KMS-11 (cell line): ENCODE measurements at regions not wholly inside any gene's neighbourhood (a gene's known extent, or its start where the extent isn't known, plus 50 kb on each side); places are given as distances from the start of the nearest gene placed in this dataset.

ENCODE experiments used
- H2AFZ ChIP-seq: fragments of 200-600 bp; sonication (generic); 2 replicates; pipeline ENCODE4 v1.6.1; 2016; ENCODE audit warnings: antibody characterized with exemption, mixed run types, low read depth
- H3K27ac ChIP-seq: fragments of 200-600 bp; sonication (generic); 2 replicates; pipeline ENCODE4 v1.6.1; 2016; ENCODE audit warnings: mild to moderate bottlenecking, mixed run types
- H3K27me3 ChIP-seq: fragments of 200-600 bp; sonication (generic); 2 replicates; pipeline ENCODE4 v1.6.1; 2017; ENCODE audit warnings: mild to moderate bottlenecking, low read depth, mixed run types, moderate library complexity; ENCODE audit not compliant: insufficient read depth
- H3K36me3 ChIP-seq: fragments of 200-600 bp; sonication (generic); 2 replicates; pipeline ENCODE4 v1.6.1; 2017; ENCODE audit warnings: mild to moderate bottlenecking, mixed run types; ENCODE audit not compliant: insufficient read depth
- H3K4me1 ChIP-seq: fragments of 200-600 bp; sonication (generic); 2 replicates; pipeline ENCODE4 v1.6.1; 2016; ENCODE audit warnings: mild to moderate bottlenecking, low read depth, mixed run types; ENCODE audit not compliant: poor library complexity, severe bottlenecking
- H3K4me2 ChIP-seq: fragments of 200-600 bp; sonication (generic); 2 replicates; pipeline ENCODE4 v1.7.0; 2016; ENCODE audit warnings: mild to moderate bottlenecking, mixed run types
- H3K4me3 ChIP-seq: fragments of 200-600 bp; sonication (generic); IDR thresholded peaks from 2 replicates; pipeline ENCODE4 v1.6.1; 2017; ENCODE audit warnings: low read depth, low read length, mixed read lengths; ENCODE audit not compliant: insufficient read depth
- H3K79me2 ChIP-seq: fragments of 200-600 bp; sonication (generic); 2 replicates; pipeline ENCODE4 v1.6.1; 2016; ENCODE audit warnings: low read depth, mixed run types; ENCODE audit not compliant: insufficient read depth
- H3K9ac ChIP-seq: fragments of 200-600 bp; sonication (generic); 2 replicates; pipeline ENCODE4 v1.6.1; 2016; ENCODE audit warnings: mild to moderate bottlenecking, mixed run types
- H4K20me1 ChIP-seq: fragments of 200-600 bp; sonication (generic); 2 replicates; pipeline ENCODE4 v1.6.1; 2016; ENCODE audit warnings: mild to moderate bottlenecking, mixed run types; ENCODE audit not compliant: insufficient read depth
- CTCF ChIP-seq: fragments of 200-600 bp; sonication (generic); conservative IDR thresholded peaks from 2 replicates; pipeline ENCODE4 v1.6.1; 2017; ENCODE audit warnings: low read depth, mild to moderate bottlenecking, antibody characterized with exemption, low read length, moderate library complexity, mixed read lengths

GRCh38 chr2:16138811-16139662 lies 198.7 kb downstream of the MYCN start:
- Histone ChIP-seq H3K4me2 (no peak overlapping the region), H3K4me1 (peaks cover 6% of the 10 kb centered on the region), H3K9ac (no peak overlapping the region), H3K4me3 (no peak overlapping the region), H3K36me3 (no peaks in the 10 kb centered on the region), H3K79me2 (no peaks in the 10 kb centered on the region), H2AFZ (no peak overlapping the region), H3K27me3 (no peaks in the 10 kb centered on the region), H3K27ac (no peak overlapping the region), H4K20me1 (no peaks in the 10 kb centered on the region)
- TF ChIP-seq CTCF, result no peak

- Histone ChIP-seq H3K9ac (no peak overlapping the region), H3K4me2 (no peak overlapping the region), H2AFZ (no peak overlapping the region), H4K20me1 (no peaks in the 10 kb centered on the region), H3K4me1 (peaks cover 6% of the 10 kb centered on the region), H3K36me3 (no peaks in the 10 kb centered on the region), H3K79me2 (no peaks in the 10 kb centered on the region), H3K27ac (no peak overlapping the region), H3K4me3 (no peak overlapping the region), H3K27me3 (no peaks in the 10 kb centered on the region)
- TF ChIP-seq CTCF, result no peak
Measured at GRCh38 chr2:16137080-16137755, 196.9 kb downstream of the MYCN start.

GRCh38 chr2:16136461-16137035 lies 196.2 kb downstream of the MYCN start:
- Histone ChIP-seq H3K27ac (no peak overlapping the region), H2AFZ (no peak overlapping the region), H3K4me1 (peaks cover 6% of the 10 kb centered on the region), H3K27me3 (no peaks in the 10 kb centered on the region), H3K9ac (no peak overlapping the region), H3K4me2 (no peak overlapping the region), H4K20me1 (no peaks in the 10 kb centered on the region), H3K4me3 (no peak overlapping the region), H3K79me2 (no peaks in the 10 kb centered on the region), H3K36me3 (no peaks in the 10 kb centered on the region)
- no peak for TF ChIP-seq CTCF

- H4K20me1 ChIP-seq, result no peaks in the 10 kb centered on the region
- no peak overlapping the region for H2AFZ ChIP-seq
- no peak overlapping the region for H3K4me3 ChIP-seq
- H3K4me1 ChIP-seq, result peaks cover 6% of the 10 kb centered on the region
- H3K79me2 ChIP-seq, result no peaks in the 10 kb centered on the region
- H3K27me3 ChIP-seq, result no peaks in the 10 kb centered on the region
- H3K27ac ChIP-seq, result no peak overlapping the region
- H3K4me2 ChIP-seq, result no peak overlapping the region
- no peak overlapping the region for H3K9ac ChIP-seq
- no peaks in the 10 kb centered on the region for H3K36me3 ChIP-seq
- no peak for TF ChIP-seq CTCF
Measured at GRCh38 chr2:16135913-16136310, 195.6 kb downstream of the MYCN start.
